ENCODE measurements at regions not wholly inside any gene's neighbourhood (a gene's known extent, or its start where the extent isn't known, plus 50 kb on each side); places are given as distances from the start of the nearest gene placed in this dataset.
"Not testable (repeated sequence)": the region's sequence is repeated elsewhere in the genome, so short reads cannot be mapped to it uniquely, and the experiment has no call there.

- DNase-seq (ENCODE audit: low spot score): no peak
- intact Hi-C loops (cut with DNase I): no loop called here
- no peak for ATAC-seq
Observed at GRCh38 chr13:107956889-107957288, 258.4 kb downstream of the LIG4 start.

DNA sequence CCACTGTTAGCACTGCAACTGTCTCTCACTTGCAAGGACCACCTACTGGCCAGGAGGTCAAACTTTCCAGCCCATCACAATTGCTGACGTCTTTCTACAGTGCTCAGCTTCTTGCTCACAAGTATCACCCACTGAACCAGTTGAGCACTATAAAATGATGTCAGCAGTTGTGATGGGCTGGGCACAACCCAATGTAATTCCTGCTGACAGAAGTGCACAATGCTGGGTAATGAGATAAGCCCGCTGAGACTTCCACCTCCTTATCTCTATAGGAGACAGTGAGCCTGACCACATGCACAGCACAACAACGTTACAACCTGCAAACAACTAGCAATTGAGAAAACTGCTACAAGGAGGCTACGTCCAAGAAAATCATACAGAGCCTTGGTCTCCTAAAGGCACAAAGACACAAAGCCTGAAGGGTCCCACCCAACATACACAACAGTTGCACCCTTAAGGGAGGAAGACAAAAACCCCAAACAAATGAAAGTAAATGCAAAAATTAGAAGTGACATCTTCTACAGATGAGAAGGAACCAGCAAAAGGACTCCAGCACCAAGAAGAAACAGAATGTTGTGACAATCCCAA is 273.2 kb downstream of the LIG4 start:
- intact Hi-C loops (cut with DNase I): no loop called here
- no peak for ATAC-seq
- DNase-seq (ENCODE audit: low spot score): no peak

- DNase-seq (ENCODE audit: low spot score) (no peak), ATAC-seq (no peak)
- intact Hi-C loops (cut with DNase I): no loop called here
Observed at GRCh38 chr13:107941345-107942029, 273.8 kb downstream of the LIG4 start.

- intact Hi-C loops (cut with DNase I): no loop called here
- ATAC-seq (no peak), DNase-seq (ENCODE audit: low spot score) (no peak)
Observed at GRCh38 chr13:107937848-107938247, 277.5 kb downstream of the LIG4 start.

DNA sequence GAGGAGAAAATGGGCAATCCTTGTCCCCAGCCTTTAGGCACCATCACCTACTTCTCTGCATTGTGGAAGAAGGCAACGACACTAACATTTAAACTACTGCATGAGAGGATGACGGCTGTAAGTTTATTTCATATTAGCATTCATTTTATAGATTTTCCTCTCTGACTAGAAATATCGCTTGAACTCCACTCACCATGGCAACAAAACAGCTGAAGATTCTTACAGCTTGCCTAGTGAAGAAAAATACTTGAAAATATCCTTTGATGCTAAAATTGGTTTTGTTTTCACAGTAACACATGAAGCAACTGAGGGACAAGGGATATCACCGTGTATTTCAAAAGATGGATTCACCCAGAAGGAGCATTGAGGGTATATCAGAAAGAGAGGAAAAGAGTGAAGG is 284.3 kb downstream of the LIG4 start:
- DNase-seq (ENCODE audit: low spot score) (no peak), ATAC-seq (no peak)
- intact Hi-C loops (cut with DNase I): no loop called here

GRCh38 chr13:107928762-107929161 is 286.6 kb downstream of the LIG4 start:
- ATAC-seq (no peak), DNase-seq (ENCODE audit: low spot score) (no peak)
- intact Hi-C loops (cut with DNase I): no loop called here

DNA sequence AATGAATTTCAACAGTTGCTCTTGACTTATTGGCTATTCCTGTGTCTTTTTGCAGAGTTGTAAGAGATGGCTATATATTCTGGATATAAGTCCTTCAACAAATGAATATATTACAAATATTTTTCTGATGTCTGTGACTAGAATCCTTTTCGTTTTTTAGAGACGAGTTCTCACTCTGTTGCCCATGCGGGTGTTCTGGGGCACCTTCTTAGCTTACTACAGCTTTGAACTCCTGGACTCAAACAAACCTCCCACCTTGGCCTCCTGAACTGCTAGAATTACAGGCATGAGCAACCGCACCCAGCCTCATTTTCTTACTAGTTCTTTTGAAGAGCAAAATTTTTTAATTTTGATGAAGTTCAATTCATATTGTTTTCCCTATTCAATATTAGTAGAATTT is 287.8 kb downstream of the LIG4 start:
- intact Hi-C loops (cut with DNase I): no loop called here
- ATAC-seq (no peak), DNase-seq (ENCODE audit: low spot score) (no peak)

- DNase-seq (ENCODE audit: low spot score); ATAC-seq; intact Hi-C loops (cut with DNase I): not testable (repeated sequence)
Observed at GRCh38 chr13:107926515-107926914, 288.8 kb downstream of the LIG4 start.

DNA sequence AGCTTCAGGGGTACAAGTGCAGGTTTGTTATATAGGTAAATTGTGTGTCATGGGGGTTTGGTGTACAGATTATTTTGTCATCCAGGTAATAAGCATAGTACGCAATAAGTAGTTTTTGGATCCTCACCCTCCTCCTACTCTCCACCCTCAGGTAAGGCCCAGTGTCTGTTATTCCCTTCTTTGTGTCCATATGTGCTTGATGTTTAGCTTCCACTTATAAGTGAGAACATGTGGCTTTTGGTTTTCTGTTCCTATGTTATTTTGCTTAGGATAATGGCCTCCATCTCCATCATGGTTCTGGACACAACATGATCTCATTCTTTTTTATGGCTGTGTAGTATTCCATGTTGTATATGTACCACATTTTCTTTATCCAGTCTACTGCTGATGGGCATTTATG is 298.4 kb downstream of the LIG4 start:
- intact Hi-C loops (cut with DNase I); ATAC-seq; DNase-seq (ENCODE audit: low spot score): not testable (repeated sequence)

DNA sequence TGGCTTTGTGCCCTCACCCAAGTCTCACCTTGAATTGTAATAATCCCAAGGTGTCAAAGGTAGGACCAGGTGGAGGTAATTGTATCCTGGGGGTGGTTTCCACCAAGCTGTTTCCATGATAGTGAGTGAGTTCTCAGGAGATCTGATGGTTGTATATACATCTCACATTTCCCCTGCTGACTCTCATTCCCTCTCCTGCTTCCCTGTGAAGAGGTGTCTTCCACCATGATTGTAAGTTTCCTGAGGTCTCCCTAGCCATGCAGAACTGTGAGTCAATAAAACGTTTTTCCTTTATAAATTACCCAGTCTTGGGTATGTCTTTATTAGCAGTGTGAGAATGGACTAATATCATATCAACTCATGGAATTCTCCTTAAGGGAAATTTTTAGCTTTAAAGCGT is 302.6 kb downstream of the LIG4 start:
- intact Hi-C loops (cut with DNase I): no loop called here
- ATAC-seq (no peak), DNase-seq (ENCODE audit: low spot score) (no peak)

DNA sequence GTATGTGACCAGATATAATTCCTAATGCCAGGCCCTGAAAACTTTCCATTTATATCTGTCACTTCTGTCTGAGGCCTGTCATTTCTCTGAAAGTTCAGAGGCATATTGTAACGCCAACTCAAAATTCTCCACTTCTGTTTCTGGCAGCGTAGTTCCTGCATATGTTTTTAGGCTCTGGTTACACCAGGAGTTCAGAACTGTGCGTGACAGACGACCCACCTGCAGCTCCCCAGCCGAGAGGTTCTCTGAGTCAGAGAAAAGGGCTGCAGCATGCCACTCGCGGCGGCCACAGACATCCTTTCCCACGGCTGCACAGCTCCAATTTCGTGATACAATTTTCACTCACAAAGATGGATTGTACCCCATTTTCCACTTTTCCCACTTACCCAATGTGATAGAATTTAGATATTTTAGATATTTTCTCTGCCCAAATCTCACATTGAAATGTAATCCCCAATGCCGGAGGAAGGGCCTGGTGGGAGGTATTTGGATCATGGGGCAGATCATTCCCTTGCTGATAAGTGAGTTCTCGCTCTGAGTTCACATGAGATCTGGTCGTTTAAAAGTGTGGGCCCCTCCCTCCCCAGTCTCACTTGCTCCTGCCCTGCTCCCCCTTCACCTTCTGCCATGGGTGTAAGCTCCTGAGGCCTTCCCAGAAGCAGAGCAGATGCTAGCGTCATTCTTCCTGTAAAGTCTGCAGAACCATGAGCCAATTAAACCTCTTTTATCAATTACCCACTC is 308.1 kb downstream of the LIG4 start:
- DNase-seq (ENCODE audit: low spot score) (no peak), ATAC-seq (no peak)
- intact Hi-C loops (cut with DNase I): no loop called here

- DNase-seq (ENCODE audit: low spot score) (no peak), ATAC-seq (no peak)
- intact Hi-C loops (cut with DNase I): no loop called here
Observed at GRCh38 chr13:107906131-107906530, 309.2 kb downstream of the LIG4 start.

GRCh38 chr13:107901996-107902562 is 313.3 kb downstream of the LIG4 start:
- intact Hi-C loops (cut with DNase I): no loop called here
- ATAC-seq (no peak), DNase-seq (ENCODE audit: low spot score) (no peak)

DNA sequence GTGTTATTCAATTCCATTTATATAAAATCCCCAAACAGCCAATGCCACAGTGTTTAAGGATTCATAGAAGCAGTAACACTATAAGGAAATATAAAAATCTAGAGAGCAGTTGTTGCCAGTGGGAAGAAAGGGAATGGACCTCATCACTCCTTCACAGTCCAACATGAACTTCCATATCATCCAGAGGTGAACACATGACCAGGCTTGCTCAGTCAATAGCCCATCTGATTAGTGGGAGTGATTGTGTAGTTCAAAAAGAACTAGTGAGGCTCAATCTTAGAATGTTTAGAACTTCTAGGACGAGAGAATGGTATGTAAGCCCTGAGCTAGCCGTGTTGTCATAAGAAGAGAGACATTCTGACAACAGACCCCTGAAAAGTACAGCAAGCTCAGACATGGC is 314.1 kb downstream of the LIG4 start:
- intact Hi-C loops (cut with DNase I): no loop called here
- DNase-seq (ENCODE audit: low spot score) (no peak), ATAC-seq (no peak)

DNA sequence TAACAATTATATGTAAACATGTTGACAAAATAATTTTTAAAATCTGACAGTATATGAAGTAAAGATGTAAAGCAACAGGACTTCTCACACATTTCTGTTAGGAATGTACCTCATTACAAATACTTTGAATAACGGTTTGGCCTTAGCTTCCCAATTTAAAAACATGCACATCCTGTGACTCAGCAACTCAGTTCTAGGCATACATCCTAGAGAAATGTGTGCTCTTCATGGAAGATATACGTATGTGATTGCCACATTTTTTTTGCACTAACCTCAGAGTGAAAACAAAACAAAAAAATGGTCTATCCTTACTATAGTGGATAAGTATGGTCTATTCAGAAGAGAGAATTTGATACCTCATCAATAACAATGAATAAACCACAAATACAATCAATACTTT is 314.6 kb downstream of the LIG4 start:
- intact Hi-C loops (cut with DNase I): no loop called here
- DNase-seq (ENCODE audit: low spot score) (no peak), ATAC-seq (no peak)

- no peak for DNase-seq (ENCODE audit: low spot score)
- intact Hi-C loops (cut with DNase I): no loop called here
- no peak for ATAC-seq
Observed at GRCh38 chr13:107886118-107886517, 329.2 kb downstream of the LIG4 start.

GRCh38 chr13:107884564-107884963 is 330.8 kb downstream of the LIG4 start:
- no peak for ATAC-seq
- DNase-seq (ENCODE audit: low spot score): no peak
- intact Hi-C loops (cut with DNase I): no loop called here

DNA sequence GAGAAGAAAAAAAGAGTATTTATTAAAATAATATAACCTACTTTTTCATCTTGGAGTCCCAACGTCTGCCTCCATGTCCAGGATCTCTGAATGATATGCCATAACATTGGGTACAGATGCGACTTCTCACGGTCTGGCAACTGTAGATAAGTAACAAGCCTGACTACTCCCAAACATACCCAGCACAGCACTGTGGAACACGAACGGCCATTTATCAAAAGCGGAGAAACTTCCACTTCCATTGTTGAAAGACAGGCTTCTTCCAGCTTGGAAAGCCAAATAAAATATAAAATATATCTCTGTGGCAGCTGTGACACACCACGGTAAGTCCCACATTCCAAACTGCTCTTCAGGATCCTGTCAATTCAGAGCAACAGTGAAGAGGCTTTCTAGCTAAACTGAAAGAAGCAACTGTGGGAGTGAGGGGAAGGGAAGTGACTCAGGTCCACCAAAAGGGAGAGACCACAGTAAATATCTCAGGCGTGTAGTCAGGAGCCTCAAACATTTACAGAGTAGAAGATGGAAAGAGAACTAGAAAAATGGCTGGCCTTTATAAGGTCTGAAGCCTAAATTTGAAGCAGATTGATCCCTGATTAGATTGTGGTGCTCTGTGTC is 331.7 kb downstream of the LIG4 start:
- intact Hi-C loops (cut with DNase I): no loop called here
- no peak for ATAC-seq
- DNase-seq (ENCODE audit: low spot score): no peak

DNA sequence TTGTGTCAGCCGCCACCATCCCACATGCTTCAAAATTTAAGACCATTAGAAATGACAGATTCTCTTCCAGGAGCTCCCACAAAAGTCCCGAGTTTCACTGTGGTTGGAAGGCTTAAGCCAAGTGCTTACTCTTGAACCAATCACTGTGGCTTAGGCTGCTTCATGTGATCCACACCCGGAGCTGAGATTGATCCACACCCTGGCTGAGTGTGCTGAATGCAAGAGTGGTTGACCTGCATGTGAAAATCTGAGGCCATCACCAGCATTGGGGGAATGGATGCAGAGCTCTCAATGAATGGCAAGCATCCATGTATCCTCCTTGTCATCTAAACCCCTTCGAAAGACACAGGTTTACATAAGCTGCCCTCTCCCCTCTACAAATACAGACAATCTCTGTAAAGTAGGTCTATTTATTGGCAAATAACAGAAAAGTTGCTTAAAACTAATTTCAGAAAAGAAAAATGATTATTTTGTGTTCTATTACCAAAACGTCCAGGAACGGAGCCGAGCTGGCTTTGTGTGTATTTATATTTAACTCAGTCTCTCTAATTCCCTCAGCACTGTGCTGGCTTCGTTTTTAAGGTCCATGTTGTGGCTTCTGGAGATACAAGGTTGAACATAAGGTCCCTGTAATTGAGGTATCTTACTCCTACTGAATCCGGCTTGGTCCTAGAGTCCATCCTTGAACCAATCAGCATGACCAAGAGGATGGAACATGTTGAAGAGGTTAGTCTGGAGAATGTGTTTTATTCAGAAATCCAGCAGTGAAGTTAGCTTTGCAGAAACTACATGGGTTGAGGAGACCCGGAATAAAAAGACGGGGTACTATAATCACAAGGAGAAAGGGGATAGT is 332.4 kb downstream of the LIG4 start:
- no peak for DNase-seq (ENCODE audit: low spot score)
- ATAC-seq: no peak

More for the DNA sequence above, 332.4 kb downstream of the LIG4 start:
- intact Hi-C loops (cut with DNase I): no loop called here
